DOHH2 (cell line): ENCODE measurements at regions not wholly inside any gene's neighbourhood (a gene's known extent, or its start where the extent isn't known, plus 50 kb on each side); places are given as distances from the start of the nearest gene placed in this dataset.
"Not testable (repeated sequence)": the region's sequence is repeated elsewhere in the genome, so short reads cannot be mapped to it uniquely, and the experiment has no call there.

Experiments used
- EZH2phosphoT487 ChIP-seq: fragments of 200-600 bp; sonication (generic); IDR thresholded peaks from 2 replicates; pipeline ENCODE4 v1.6.1; 2017; ENCODE audit warnings: borderline replicate concordance, mild to moderate bottlenecking, antibody characterized with exemption, low read length, moderate library complexity, mixed read lengths
- TF ChIP-seq, protein P1 (sequence below): fragments of 200-600 bp; sonication (generic); IDR thresholded peaks from one replicate; pipeline ENCODE4 v1.5.1; 2014; ENCODE audit warnings: antibody characterized with exemption, mild to moderate bottlenecking, low read depth, low read length; ENCODE audit not compliant: poor library complexity, severe bottlenecking

DNA sequence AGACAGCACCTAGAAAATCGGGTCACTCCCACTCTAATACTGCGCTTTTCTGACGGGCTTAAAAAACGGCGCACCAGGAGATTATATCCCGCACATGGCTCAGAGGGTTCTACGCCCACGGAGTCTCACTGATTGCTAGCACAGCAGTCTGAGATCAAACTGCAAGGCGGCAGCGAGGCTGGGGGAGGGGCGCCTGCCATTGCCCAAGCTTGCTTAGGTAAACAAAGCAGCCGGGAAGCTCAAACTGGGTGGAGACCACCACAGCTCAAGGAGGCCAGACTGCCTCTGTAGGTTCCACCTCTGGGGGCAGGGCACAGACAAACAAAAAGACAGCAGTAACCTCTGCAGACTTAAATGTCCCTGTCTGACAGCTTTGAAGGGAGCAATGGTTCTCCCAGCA, 59.4 kb upstream of the ZNF165 start:
- TF ChIP-seq, protein P1, sequence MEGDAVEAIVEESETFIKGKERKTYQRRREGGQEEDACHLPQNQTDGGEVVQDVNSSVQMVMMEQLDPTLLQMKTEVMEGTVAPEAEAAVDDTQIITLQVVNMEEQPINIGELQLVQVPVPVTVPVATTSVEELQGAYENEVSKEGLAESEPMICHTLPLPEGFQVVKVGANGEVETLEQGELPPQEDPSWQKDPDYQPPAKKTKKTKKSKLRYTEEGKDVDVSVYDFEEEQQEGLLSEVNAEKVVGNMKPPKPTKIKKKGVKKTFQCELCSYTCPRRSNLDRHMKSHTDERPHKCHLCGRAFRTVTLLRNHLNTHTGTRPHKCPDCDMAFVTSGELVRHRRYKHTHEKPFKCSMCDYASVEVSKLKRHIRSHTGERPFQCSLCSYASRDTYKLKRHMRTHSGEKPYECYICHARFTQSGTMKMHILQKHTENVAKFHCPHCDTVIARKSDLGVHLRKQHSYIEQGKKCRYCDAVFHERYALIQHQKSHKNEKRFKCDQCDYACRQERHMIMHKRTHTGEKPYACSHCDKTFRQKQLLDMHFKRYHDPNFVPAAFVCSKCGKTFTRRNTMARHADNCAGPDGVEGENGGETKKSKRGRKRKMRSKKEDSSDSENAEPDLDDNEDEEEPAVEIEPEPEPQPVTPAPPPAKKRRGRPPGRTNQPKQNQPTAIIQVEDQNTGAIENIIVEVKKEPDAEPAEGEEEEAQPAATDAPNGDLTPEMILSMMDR, result not testable (repeated sequence)
- not testable (repeated sequence) for TF ChIP-seq EZH2phosphoT487
